Tibial nerve (tissue), 4 donors: ENCODE measurements at regions not wholly inside any gene's neighbourhood (a gene's known extent, or its start where the extent isn't known, plus 50 kb on each side); places are given as distances from the start of the nearest gene placed in this dataset. TPM values are rescaled to one million over a fixed set of nuclear protein-coding genes. Genes with fewer than 3 reads are reported as not detected.

Source experiments
- DNase-seq, 2 donors: peaks; one replicate each; pipeline ENCODE4 v3.0.0-alpha.2; 2019; ENCODE audit warnings: low spot score in 2 of 2
- H3K27ac ChIP-seq, 4 donors: fragments of 200-600 bp; sonication (generic) in 3 of 4; one replicate each; pipeline ENCODE4 v1.5.1; 2017 to 2019; ENCODE audit warnings: mild to moderate bottlenecking in 1 of 4
- H3K27me3 ChIP-seq, 2 donors: fragments of 200-600 bp; sonication (generic) in 1 of 2; one replicate each; pipeline versions ENCODE4 v1.5.1 to v1.6.0; 2017 to 2019
- H3K36me3 ChIP-seq, 3 donors: fragments of 200-600 bp; sonication (generic); one replicate each; pipeline ENCODE4 v1.5.1; 2018 to 2019
- H3K4me1 ChIP-seq, 4 donors: fragments of 200-600 bp; sonication (generic) in 3 of 4; one replicate each; pipeline ENCODE4 v1.5.1; 2017 to 2019
- H3K4me3 ChIP-seq, 4 donors: fragments of 200-600 bp; sonication (generic) in 3 of 4; one replicate each; pipeline ENCODE4 v1.5.1; 2017 to 2019; ENCODE audit warnings: mild to moderate bottlenecking in 1 of 4, moderate library complexity in 1 of 4
- H3K9me3 ChIP-seq, 4 donors: fragments of 200-600 bp; sonication (generic) in 3 of 4; one replicate each; pipeline ENCODE4 v1.5.1; 2017 to 2019
- EP300 ChIP-seq, 2 donors: sonication (generic); formaldehyde crosslinking; IDR thresholded peaks; one replicate each; pipeline ENCODE4 v1.6.1; 2017; ENCODE audit warnings: antibody characterized with exemption in 2 of 2, mild to moderate bottlenecking in 1 of 2
- POLR2A ChIP-seq, 2 donors: fragments of 450-650 bp; IDR thresholded peaks; one replicate each; pipeline ENCODE4 v1.6.1; 2017; ENCODE audit warnings: antibody characterized with exemption in 2 of 2, mild to moderate bottlenecking in 2 of 2, moderate library complexity in 2 of 2
- WGBS, 2 donors: methylation state at CpG; one replicate each; pipeline ENCODE4 v1.1.5; 2018; 5-methylcytosine and 5-hydroxymethylcytosine counted together
- small RNA-seq: library from RNA; depleted of rRNA; stranded (forward); fragments of <200 nt; gene quantifications from one replicate; pipeline ENCODE3, GENCODE V24; 2016
- TF ChIP-seq, protein P1 (sequence below), 5 experiments: fragments of 200-600 bp in 3 of 5; fragments of 450-650 bp in 2 of 5; sonication (generic) in 3 of 5; IDR thresholded peaks; one replicate each; pipeline ENCODE4 v1.5.1; 2016 to 2019; ENCODE audit warnings: antibody characterized with exemption in 5 of 5, mild to moderate bottlenecking in 3 of 5, moderate library complexity in 2 of 5

DNA sequence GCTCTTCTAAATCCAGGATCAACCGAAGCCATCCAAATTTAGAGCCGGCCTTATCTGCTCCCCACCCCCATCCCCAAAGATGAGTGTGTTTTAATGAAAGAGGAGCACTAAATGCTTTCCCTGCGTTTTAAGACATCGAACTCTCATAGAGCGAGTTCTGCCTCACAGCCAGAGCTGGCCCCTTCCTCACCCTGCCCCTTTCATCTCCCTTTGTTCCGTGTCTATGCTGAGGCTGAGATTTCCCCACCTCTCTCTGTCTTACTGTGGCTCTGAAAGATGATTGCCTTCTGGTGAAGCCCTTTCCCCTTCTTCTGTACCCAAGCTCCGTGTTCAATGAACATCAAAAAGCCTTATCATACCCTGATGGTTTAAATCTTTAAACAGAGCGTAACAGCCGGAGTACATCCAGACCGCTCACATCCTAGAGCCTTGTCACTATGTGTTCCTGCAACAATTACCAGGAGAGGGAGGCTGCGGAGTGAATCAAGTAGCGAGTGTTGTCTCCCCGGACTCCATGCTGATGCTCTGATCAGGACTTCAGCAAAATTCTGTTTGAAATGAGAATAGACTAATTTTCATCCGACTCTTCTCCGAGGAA, 110.1 kb downstream of the ZNF326 start:
- H3K4me3 ChIP-seq: no peak overlapping the region
- no peak overlapping the region for H3K27ac ChIP-seq
- no peak for DNase-seq
- 62 to 68% methylated on average over 15 of the region's 15 CpGs for WGBS, 2 donors
- H3K36me3 ChIP-seq: no peaks in the 10 kb centered on the region
- H3K9me3 ChIP-seq: no peaks in the 10 kb centered on the region
- no peaks in the 10 kb centered on the region for H3K27me3 ChIP-seq
- no peaks in the 10 kb centered on the region for H3K4me1 ChIP-seq
- TF ChIP-seq EP300 (IDR thresholded peaks at IDR 0.05) (no peak), POLR2A (IDR thresholded peaks at IDR 0.05) (no peak)
- TF ChIP-seq, protein P1, sequence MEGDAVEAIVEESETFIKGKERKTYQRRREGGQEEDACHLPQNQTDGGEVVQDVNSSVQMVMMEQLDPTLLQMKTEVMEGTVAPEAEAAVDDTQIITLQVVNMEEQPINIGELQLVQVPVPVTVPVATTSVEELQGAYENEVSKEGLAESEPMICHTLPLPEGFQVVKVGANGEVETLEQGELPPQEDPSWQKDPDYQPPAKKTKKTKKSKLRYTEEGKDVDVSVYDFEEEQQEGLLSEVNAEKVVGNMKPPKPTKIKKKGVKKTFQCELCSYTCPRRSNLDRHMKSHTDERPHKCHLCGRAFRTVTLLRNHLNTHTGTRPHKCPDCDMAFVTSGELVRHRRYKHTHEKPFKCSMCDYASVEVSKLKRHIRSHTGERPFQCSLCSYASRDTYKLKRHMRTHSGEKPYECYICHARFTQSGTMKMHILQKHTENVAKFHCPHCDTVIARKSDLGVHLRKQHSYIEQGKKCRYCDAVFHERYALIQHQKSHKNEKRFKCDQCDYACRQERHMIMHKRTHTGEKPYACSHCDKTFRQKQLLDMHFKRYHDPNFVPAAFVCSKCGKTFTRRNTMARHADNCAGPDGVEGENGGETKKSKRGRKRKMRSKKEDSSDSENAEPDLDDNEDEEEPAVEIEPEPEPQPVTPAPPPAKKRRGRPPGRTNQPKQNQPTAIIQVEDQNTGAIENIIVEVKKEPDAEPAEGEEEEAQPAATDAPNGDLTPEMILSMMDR (IDR thresholded peaks at IDR 0.05): no peak

DNA sequence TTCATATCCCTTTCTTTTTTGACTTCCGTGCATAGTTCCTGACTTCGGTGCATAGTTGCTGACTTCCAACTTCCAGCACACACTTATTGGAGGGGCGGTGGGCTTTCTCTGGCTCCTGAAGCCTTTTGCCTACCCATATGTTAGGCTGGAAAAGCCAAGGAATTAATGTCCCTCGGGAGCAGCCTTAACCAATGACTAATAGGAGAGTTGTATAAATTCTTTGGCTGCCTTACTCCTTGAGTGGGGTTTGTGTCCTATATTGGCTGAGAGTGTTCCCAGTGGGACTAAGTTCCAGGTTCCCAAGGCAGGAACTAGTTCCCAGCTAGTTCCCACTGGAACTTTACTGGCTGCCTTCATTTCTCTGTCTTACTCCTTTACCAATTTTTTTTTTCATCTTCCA, 105.7 kb downstream of the ZNF326 start:
- H3K27ac ChIP-seq: no peak overlapping the region
- TF ChIP-seq, protein P1 (IDR thresholded peaks at IDR 0.05): no peak
- no peak for TF ChIP-seq EP300 (IDR thresholded peaks at IDR 0.05)
- peaks cover 0 to 9% (median 4%) of the 10 kb centered on the region in 4 donors for H3K9me3 ChIP-seq
- no peaks in the 10 kb centered on the region for H3K36me3 ChIP-seq
- 90 to 93% methylated on average over 4 of the region's 4 CpGs for WGBS, 2 donors
- DNase-seq: no peak
- no peaks in the 10 kb centered on the region for H3K4me1 ChIP-seq
- no peak overlapping the region for H3K4me3 ChIP-seq
- H3K27me3 ChIP-seq: no peaks in the 10 kb centered on the region

DNA sequence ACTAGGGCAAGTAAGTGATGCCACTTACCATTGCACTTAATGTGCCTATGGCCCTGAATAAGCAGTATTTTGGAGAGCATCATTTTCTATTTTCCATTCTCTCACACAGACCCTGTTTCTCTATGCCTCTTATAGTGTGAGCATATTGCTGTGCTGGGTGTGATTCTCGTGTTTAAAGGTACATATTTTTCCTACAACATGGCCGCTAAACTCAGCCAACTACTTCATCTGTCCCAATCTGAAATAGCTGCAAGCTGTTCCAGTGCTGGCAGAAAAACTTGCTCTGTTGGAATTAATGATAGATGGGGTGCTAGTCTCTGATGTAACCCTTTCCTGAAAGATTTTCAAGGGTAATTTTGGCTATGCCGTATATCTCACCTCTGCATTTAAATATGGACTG, 97.5 kb downstream of the ZNF326 start:
- Histone ChIP-seq H3K27me3 (no peaks in the 10 kb centered on the region), H3K9me3 (peaks cover 0 to 17% (median 4%) of the 10 kb centered on the region in 4 donors), H3K4me3 (no peak overlapping the region), H3K4me1 (no peaks in the 10 kb centered on the region), H3K27ac (no peak overlapping the region), H3K36me3 (no peaks in the 10 kb centered on the region)
- 89% methylated on average over 3 of the region's 3 CpGs for WGBS, 2 donors
- TF ChIP-seq, protein P1 (IDR thresholded peaks at IDR 0.05): no peak
- TF ChIP-seq POLR2A (IDR thresholded peaks at IDR 0.05): no peak
- TF ChIP-seq EP300 (IDR thresholded peaks at IDR 0.05): no peak
- DNase-seq: no peak

Small RNA genes in the stretch of these regions (small RNA-seq; reads per million reads assigned to genes)
- gene RNU6-695P: not detected
